NT2/D1 (cell line): ENCODE measurements at regions not wholly inside any gene's neighbourhood (a gene's known extent, or its start where the extent isn't known, plus 50 kb on each side); places are given as distances from the start of the nearest gene placed in this dataset.
"Not testable (repeated sequence)": the region's sequence is repeated elsewhere in the genome, so short reads cannot be mapped to it uniquely, and the experiment has no call there.

Experiments
- SUZ12 ChIP-seq: IDR thresholded peaks from 2 replicates; pipeline ENCODE4 v1.6.1; 2011; ENCODE audit not compliant: insufficient read length, insufficient read depth; ENCODE audit errors: extremely low read depth
- YY1 ChIP-seq: IDR thresholded peaks from 2 replicates; pipeline ENCODE4 v1.6.1; 2011; ENCODE audit not compliant: insufficient read length, insufficient read depth

DNA sequence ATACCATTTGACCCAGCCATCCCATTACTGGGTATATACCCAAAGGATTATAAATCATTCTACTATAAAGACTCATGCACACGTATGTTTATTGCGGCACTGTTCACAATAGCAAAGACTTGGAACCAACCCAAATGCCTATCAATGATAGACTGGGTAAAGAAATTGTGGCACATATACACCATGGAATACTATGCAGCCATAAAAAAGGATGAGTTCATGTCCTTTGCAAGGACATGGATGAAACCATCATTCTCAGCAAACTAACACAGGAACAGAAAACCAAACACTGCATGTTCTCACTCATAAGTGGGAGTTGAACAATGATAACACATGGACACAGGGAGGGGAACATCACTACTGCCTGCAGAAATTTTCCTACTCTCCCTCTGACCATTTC, 90.0 kb downstream of the HLX start:
- not testable (repeated sequence) for TF ChIP-seq SUZ12, YY1
